Mucosa of rectum (tissue), 2 donors: ENCODE measurements at regions not wholly inside any gene's neighbourhood (a gene's known extent, or its start where the extent isn't known, plus 50 kb on each side); places are given as distances from the start of the nearest gene placed in this dataset.

Experiments
- H3K27ac ChIP-seq, 2 donors: one replicate each; pipeline ENCODE4 v1.7.0; 2013; ENCODE audit warnings: inconsistent platforms in 2 of 2, low read depth in 2 of 2, low read length in 2 of 2
- H3K27me3 ChIP-seq, 2 donors: one replicate each; pipeline ENCODE4 v1.7.0; 2013; ENCODE audit warnings: low read length in 2 of 2; ENCODE audit not compliant: control insufficient read depth in 2 of 2, insufficient read depth in 2 of 2
- H3K36me3 ChIP-seq, 2 donors: one replicate each; pipeline ENCODE4 v1.7.0; 2013; ENCODE audit warnings: low read length in 2 of 2; ENCODE audit not compliant: control insufficient read depth in 2 of 2, insufficient read depth in 2 of 2
- H3K4me1 ChIP-seq, 2 donors: one replicate each; pipeline ENCODE4 v1.7.0; 2013; ENCODE audit warnings: low read length in 2 of 2, mild to moderate bottlenecking in 1 of 2; ENCODE audit not compliant: control insufficient read depth in 2 of 2, insufficient read depth in 2 of 2
- H3K4me3 ChIP-seq, 2 donors: one replicate each; pipeline ENCODE4 v1.7.0; 2013; ENCODE audit warnings: low read length in 2 of 2
- H3K9ac ChIP-seq, 2 donors: one replicate each; pipeline ENCODE4 v1.7.0; 2013; ENCODE audit warnings: low read length in 2 of 2, low read depth in 1 of 2, mild to moderate bottlenecking in 1 of 2
- H3K9me3 ChIP-seq, 2 donors: one replicate each; pipeline ENCODE4 v1.7.0; 2013; ENCODE audit warnings: low read length in 2 of 2; ENCODE audit not compliant: control insufficient read depth in 2 of 2
- donor health status: healthy.
- donor health status: Normal muscosa, but diverticular disease.

- H3K4me1 ChIP-seq = no peaks in the 10 kb centered on the region
- H3K36me3 ChIP-seq = no peaks in the 10 kb centered on the region
- no peaks in the 10 kb centered on the region for H3K9me3 ChIP-seq
- no peak overlapping the region for H3K27ac ChIP-seq
- H3K27me3 ChIP-seq = no peaks in the 10 kb centered on the region
- H3K9ac ChIP-seq = no peak overlapping the region
- H3K4me3 ChIP-seq = no peak overlapping the region
Observed at GRCh38 chr2:144690771-144691170, 170.9 kb upstream of the ZEB2 start.

- no peaks in the 10 kb centered on the region for H3K36me3 ChIP-seq
- no peak overlapping the region for H3K9ac ChIP-seq
- no peaks in the 10 kb centered on the region for H3K9me3 ChIP-seq
- H3K27me3 ChIP-seq = no peaks in the 10 kb centered on the region
- H3K4me3 ChIP-seq = no peak overlapping the region
- no peaks in the 10 kb centered on the region for H3K4me1 ChIP-seq
- no peak overlapping the region for H3K27ac ChIP-seq
Observed at GRCh38 chr2:144686518-144687215, 166.7 kb upstream of the ZEB2 start.

GRCh38 chr2:144683966-144684365, 164.0 kb upstream of the ZEB2 start:
- no peaks in the 10 kb centered on the region for H3K36me3 ChIP-seq
- no peak overlapping the region for H3K9ac ChIP-seq
- no peak overlapping the region for H3K27ac ChIP-seq
- no peaks in the 10 kb centered on the region for H3K27me3 ChIP-seq
- H3K4me1 ChIP-seq = no peaks in the 10 kb centered on the region
- H3K9me3 ChIP-seq = no peaks in the 10 kb centered on the region
- H3K4me3 ChIP-seq = no peak overlapping the region

GRCh38 chr2:144683107-144683753, 163.3 kb upstream of the ZEB2 start:
- Histone ChIP-seq H3K4me3 (no peak overlapping the region), H3K36me3 (no peaks in the 10 kb centered on the region), H3K27ac (no peak overlapping the region), H3K4me1 (no peaks in the 10 kb centered on the region), H3K9me3 (no peaks in the 10 kb centered on the region), H3K27me3 (no peaks in the 10 kb centered on the region), H3K9ac (no peak overlapping the region)

GRCh38 chr2:144682248-144682647, 162.3 kb upstream of the ZEB2 start:
- Histone ChIP-seq H3K4me1 (no peaks in the 10 kb centered on the region), H3K9me3 (no peaks in the 10 kb centered on the region), H3K36me3 (no peaks in the 10 kb centered on the region), H3K4me3 (no peak overlapping the region), H3K27ac (no peak overlapping the region), H3K9ac (no peak overlapping the region), H3K27me3 (no peaks in the 10 kb centered on the region)

GRCh38 chr2:144681389-144681788, 161.5 kb upstream of the ZEB2 start:
- Histone ChIP-seq H3K4me3 (no peak overlapping the region), H3K4me1 (no peaks in the 10 kb centered on the region), H3K36me3 (no peaks in the 10 kb centered on the region), H3K27ac (no peak overlapping the region), H3K27me3 (no peaks in the 10 kb centered on the region), H3K9ac (no peak overlapping the region), H3K9me3 (no peaks in the 10 kb centered on the region)

GRCh38 chr2:144679942-144680341, 160.0 kb upstream of the ZEB2 start:
- no peaks in the 10 kb centered on the region for H3K4me1 ChIP-seq
- H3K9me3 ChIP-seq = no peaks in the 10 kb centered on the region
- no peak overlapping the region for H3K4me3 ChIP-seq
- H3K27me3 ChIP-seq = no peaks in the 10 kb centered on the region
- H3K9ac ChIP-seq = no peak overlapping the region
- no peak overlapping the region for H3K27ac ChIP-seq
- no peaks in the 10 kb centered on the region for H3K36me3 ChIP-seq

- Histone ChIP-seq H3K27me3 (no peaks in the 10 kb centered on the region), H3K27ac (no peak overlapping the region), H3K4me3 (no peak overlapping the region), H3K9ac (no peak overlapping the region), H3K4me1 (no peaks in the 10 kb centered on the region), H3K9me3 (no peaks in the 10 kb centered on the region), H3K36me3 (no peaks in the 10 kb centered on the region)
Observed at GRCh38 chr2:144678736-144679135, 158.8 kb upstream of the ZEB2 start.

GRCh38 chr2:144675731-144676130, 155.8 kb upstream of the ZEB2 start:
- no peak overlapping the region for H3K4me3 ChIP-seq
- H3K27me3 ChIP-seq = no peaks in the 10 kb centered on the region
- H3K36me3 ChIP-seq = no peaks in the 10 kb centered on the region
- H3K4me1 ChIP-seq = no peaks in the 10 kb centered on the region
- no peak overlapping the region for H3K27ac ChIP-seq
- H3K9ac ChIP-seq = no peak overlapping the region
- no peaks in the 10 kb centered on the region for H3K9me3 ChIP-seq

GRCh38 chr2:144675331-144675730, 155.4 kb upstream of the ZEB2 start:
- H3K4me1 ChIP-seq = no peaks in the 10 kb centered on the region
- H3K27me3 ChIP-seq = no peaks in the 10 kb centered on the region
- H3K36me3 ChIP-seq = no peaks in the 10 kb centered on the region
- H3K9me3 ChIP-seq = no peaks in the 10 kb centered on the region
- H3K4me3 ChIP-seq = no peak overlapping the region
- no peak overlapping the region for H3K27ac ChIP-seq
- H3K9ac ChIP-seq = no peak overlapping the region
